Psoas muscle (tissue), 7 donors: ENCODE measurements at regions not wholly inside any gene's neighbourhood (a gene's known extent, or its start where the extent isn't known, plus 50 kb on each side); places are given as distances from the start of the nearest gene placed in this dataset.

Experiments
- ATAC-seq, 4 donors: fragments of 200-7000 bp; cut with Tn5 transposase; one replicate each; pipeline ENCODE4 v1.9.1; 2020; ENCODE audit warnings: moderate library complexity in 3 of 4, mild to moderate bottlenecking in 2 of 4
- DNase-seq, 2 donors: peaks; one replicate each; pipeline ENCODE4 v3.0.0-alpha.2; 2020
- H3K27ac ChIP-seq: fragments of 200-600 bp; one replicate; pipeline ENCODE4 v1.8.0; 2022
- H3K27me3 ChIP-seq, 3 donors: fragments of 200-600 bp in 1 of 3; one replicate each; pipeline versions ENCODE4 v1.6.1 to v1.8.0; 2013 to 2022; ENCODE audit warnings: low read length in 2 of 3, mild to moderate bottlenecking in 2 of 3, moderate library complexity in 1 of 3; ENCODE audit not compliant: insufficient read depth in 3 of 3
- H3K36me3 ChIP-seq, 2 donors: fragments of 200-600 bp in 1 of 2; one replicate each; pipeline versions ENCODE4 v1.6.1 to v1.8.0; 2013 to 2022; ENCODE audit warnings: low read depth in 1 of 2, mild to moderate bottlenecking in 1 of 2, moderate library complexity in 1 of 2; ENCODE audit not compliant: insufficient read depth in 1 of 2
- H3K4me1 ChIP-seq: fragments of 200-600 bp; one replicate; pipeline ENCODE4 v1.8.0; 2022
- H3K4me3 ChIP-seq: fragments of 200-600 bp; one replicate; pipeline ENCODE4 v1.8.0; 2022; ENCODE audit warnings: mild to moderate bottlenecking
- H3K9me3 ChIP-seq: fragments of 200-600 bp; one replicate; pipeline ENCODE4 v1.8.0; 2022
- WGBS, 3 donors: extraction: QIAGEN DNeasy Blood & Tissue Kit; methylation state at CpG; one replicate each; pipeline versions ENCODE4 v1.1.6 to v1.1.7; 2013; 5-methylcytosine and 5-hydroxymethylcytosine counted together
- intact Hi-C, 2 donors: fragments of 100-400 bp; cut with DNase I; formaldehyde crosslinking; loops; one replicate each; pipeline versions ENCODE4 v1.11.0 to v1.14.2; 2022
- TF ChIP-seq, protein P1 (sequence below): fragments of 200-600 bp; IDR thresholded peaks from one replicate; pipeline ENCODE4 v1.8.0; 2022; ENCODE audit warnings: antibody characterized with exemption
- donor health status: healthy with polysubstance abuse.
- donor health status: DM: no; HTN: no; CAD: no; lungs with moderate emphysema.
- donor health status: Bipolar disorder and iron deficiency.
- donor health status: healthy.
- donor health status: DM: yes; HTN: yes; CAD: no.
- donor health status: DM: no; HTN: no; CAD: no.
- donor health status: DM: yes; HTN: yes; CAD: no.

DNA sequence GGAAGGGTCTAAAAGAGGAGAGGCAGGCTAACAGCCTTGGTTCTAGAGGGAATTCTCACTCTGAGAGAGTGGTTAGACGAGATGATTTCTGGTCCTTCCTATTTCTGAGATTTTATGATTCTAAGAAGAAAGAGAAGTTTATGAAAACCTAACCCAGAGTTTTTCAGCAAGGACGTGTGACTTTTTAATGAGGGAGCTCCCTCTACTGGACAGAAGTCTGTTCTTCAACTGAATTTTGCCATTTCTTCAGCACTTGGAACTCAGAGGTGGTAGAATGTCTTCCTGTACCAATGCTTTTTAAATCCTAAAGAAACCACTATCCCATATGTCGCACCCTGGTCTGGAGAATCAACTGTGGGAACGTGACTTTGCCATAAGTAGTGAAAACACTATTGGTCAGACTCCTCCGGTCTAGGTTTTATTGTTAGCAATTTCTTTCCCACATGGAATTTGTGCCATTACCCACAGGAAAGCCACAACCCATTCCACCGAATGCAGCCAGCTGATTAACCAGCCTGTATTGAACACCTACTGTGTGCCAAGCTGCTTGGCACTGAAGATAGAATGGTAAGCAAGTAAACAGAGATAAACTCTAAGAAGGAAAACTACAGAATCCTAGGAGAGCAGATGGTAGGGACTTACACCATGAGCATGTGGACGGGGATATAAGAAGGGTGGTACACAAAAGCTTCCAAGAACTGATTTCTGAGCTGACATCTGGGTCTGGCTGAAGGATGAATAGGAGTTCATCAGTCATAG lies 199.5 kb upstream of the LMCD1 start:
- H3K27me3 ChIP-seq = no peaks in the 10 kb centered on the region
- TF ChIP-seq, protein P1, sequence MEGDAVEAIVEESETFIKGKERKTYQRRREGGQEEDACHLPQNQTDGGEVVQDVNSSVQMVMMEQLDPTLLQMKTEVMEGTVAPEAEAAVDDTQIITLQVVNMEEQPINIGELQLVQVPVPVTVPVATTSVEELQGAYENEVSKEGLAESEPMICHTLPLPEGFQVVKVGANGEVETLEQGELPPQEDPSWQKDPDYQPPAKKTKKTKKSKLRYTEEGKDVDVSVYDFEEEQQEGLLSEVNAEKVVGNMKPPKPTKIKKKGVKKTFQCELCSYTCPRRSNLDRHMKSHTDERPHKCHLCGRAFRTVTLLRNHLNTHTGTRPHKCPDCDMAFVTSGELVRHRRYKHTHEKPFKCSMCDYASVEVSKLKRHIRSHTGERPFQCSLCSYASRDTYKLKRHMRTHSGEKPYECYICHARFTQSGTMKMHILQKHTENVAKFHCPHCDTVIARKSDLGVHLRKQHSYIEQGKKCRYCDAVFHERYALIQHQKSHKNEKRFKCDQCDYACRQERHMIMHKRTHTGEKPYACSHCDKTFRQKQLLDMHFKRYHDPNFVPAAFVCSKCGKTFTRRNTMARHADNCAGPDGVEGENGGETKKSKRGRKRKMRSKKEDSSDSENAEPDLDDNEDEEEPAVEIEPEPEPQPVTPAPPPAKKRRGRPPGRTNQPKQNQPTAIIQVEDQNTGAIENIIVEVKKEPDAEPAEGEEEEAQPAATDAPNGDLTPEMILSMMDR = peak; percentile 66
- H3K4me3 ChIP-seq = no peak overlapping the region
- ATAC-seq = peak in 1 of 4 donors; percentile 30
- intact Hi-C loops = loop anchor here in 1 of 2 donors (10.0 kb wide), 1 partner anchor 207 kb away; no protein-coding TSS in a partner anchor
- no peak overlapping the region for H3K27ac ChIP-seq
- H3K9me3 ChIP-seq = no peaks in the 10 kb centered on the region
- H3K4me1 ChIP-seq = no peaks in the 10 kb centered on the region
- WGBS, 3 donors = 33 to 36% (median 33%) methylated on average over 7 of the region's 7 CpGs
- DNase-seq = no peak
- H3K36me3 ChIP-seq = no peaks in the 10 kb centered on the region

DNA sequence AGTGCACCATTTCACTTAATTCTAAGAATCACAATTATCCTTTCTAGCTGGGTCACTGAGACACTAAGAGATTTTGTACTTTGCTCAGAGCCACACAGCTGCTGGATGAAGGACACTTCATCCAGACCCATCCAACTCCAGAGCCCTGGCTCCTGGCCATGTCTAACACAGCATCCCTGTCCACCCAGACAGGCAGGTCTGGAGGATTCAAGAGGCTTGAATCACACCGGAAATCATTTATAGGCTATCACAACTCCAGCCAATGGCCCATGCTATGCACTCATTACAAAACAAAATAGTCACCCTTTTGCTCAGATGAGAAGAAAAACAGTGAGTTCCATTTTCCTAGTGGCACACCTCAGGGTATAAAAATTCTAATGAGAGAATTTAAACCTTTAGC lies 198.2 kb upstream of the LMCD1 start:
- H3K27me3 ChIP-seq = no peaks in the 10 kb centered on the region
- ATAC-seq (no peak), DNase-seq (no peak)
- H3K4me3 ChIP-seq = no peak overlapping the region
- TF ChIP-seq, protein P1 = no peak
- WGBS, 3 donors = 75 to 87% (median 81%) methylated on average over 1 of the region's 1 CpG
- H3K4me1 ChIP-seq = no peaks in the 10 kb centered on the region
- H3K9me3 ChIP-seq = peaks cover 7% of the 10 kb centered on the region
- H3K27ac ChIP-seq = no peak overlapping the region
- intact Hi-C loops = loop anchor here in 1 of 2 donors (10.0 kb wide), 1 partner anchor 209 kb away; no protein-coding TSS in a partner anchor
- no peaks in the 10 kb centered on the region for H3K36me3 ChIP-seq

DNA sequence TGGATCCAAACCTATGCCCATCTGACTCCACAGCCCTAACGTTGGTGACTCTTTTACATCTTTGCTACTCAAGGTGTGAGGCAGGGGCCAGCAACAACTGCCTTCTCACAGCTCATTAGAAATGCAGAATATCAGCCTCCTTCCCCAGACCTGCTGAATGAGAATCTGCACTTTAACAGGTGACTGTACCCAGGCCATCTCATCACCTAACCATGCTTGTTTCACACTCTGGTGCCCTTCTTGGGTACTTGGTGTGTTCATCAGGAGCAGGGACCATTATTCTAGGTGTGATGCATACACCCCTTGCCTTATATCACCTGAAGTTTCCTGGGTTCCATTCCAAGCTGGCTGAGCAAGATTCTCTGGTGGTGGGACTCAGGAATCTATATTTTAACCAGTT lies 196.3 kb upstream of the LMCD1 start:
- Histone ChIP-seq H3K27me3 (no peaks in the 10 kb centered on the region), H3K27ac (no peak overlapping the region), H3K9me3 (peaks cover 14% of the 10 kb centered on the region), H3K4me1 (no peaks in the 10 kb centered on the region), H3K36me3 (no peaks in the 10 kb centered on the region), H3K4me3 (no peak overlapping the region)
- no peak for ATAC-seq
- intact Hi-C loops = loop anchor here in 1 of 2 donors (10.0 kb wide), 1 partner anchor 211 kb away; no protein-coding TSS in a partner anchor
- TF ChIP-seq, protein P1 = no peak
- no peak for DNase-seq
- WGBS, 3 donors = 29 to 48% (median 43%) methylated on average over 1 of the region's 1 CpG

DNA sequence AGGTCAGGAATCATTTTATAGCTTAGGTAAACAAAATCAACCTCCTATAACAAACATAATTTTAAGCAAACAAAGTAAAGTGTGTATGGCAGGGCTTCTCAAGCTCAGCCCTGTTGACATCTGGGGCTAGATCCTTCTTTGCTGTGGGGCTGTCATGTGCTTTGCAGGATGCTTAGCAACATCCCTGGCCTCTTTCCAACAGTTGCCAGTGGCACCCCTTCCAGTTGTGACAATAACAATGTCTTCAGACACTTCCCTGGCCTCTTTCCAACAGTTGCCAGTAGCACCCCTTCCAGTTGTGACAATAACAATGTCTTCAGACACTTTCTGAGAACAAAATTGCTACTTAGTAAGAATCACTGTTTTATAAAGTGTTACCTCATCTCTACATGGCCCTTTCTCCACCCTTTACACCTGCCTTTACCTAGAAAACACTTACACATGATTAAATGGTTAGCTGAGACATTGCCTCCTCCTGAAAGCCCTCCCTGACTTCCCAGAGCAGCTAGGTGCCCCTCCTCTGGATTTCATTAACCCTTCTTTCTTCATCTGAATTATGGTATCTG lies 194.0 kb upstream of the LMCD1 start:
- TF ChIP-seq, protein P1 = no peak
- Histone ChIP-seq H3K27me3 (no peaks in the 10 kb centered on the region), H3K4me3 (no peak overlapping the region), H3K27ac (no peak overlapping the region), H3K9me3 (peaks cover 14% of the 10 kb centered on the region), H3K36me3 (no peaks in the 10 kb centered on the region), H3K4me1 (no peaks in the 10 kb centered on the region)
- no peak for DNase-seq
- intact Hi-C loops = loop anchor here in 1 of 2 donors (10.0 kb wide), 1 partner anchor 213 kb away; no protein-coding TSS in a partner anchor
- no peak for ATAC-seq
